ENCODE measurements at regions not wholly inside any gene's neighbourhood (a gene's known extent, or its start where the extent isn't known, plus 50 kb on each side); places are given as distances from the start of the nearest gene placed in this dataset.

DNA sequence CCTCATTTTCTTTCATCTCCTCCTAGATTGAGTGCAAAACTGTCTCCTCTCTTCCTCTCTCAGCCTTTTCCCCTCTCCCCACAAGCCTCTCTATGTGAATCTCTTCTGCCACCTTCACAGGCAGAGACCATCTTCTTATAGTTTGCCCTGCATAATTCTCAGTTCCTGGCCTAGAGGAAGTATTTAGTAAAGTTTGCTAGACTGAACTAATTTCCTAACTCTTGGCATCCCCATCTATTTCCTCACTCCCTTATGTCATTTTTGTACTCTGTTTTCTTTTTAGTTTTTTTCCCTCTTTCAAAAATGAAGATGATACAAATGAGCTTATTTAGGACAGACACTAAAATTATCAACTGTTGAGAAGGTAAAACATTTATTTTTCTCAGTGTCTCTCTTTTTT lies 66.0 kb downstream of the XCL2 start:
- Histone ChIP-seq H3K4me3 (no peak overlapping the region), H3K27me3 (no peaks in the 10 kb centered on the region), H3K4me1 (peaks cover 0 to 9% (median 4%) of the 10 kb centered on the region in 4 donors), H3K36me3 (no peaks in the 10 kb centered on the region), H3K9me3 (peaks cover 0 to 12% (median 4%) of the 10 kb centered on the region in 4 donors), H3K27ac (no peak overlapping the region)
- intact Hi-C loops (cut with DNase I; ENCODE audit: low total_unique reads) = no loop called here
- DNase-seq = no peak
- TF ChIP-seq, protein P1, sequence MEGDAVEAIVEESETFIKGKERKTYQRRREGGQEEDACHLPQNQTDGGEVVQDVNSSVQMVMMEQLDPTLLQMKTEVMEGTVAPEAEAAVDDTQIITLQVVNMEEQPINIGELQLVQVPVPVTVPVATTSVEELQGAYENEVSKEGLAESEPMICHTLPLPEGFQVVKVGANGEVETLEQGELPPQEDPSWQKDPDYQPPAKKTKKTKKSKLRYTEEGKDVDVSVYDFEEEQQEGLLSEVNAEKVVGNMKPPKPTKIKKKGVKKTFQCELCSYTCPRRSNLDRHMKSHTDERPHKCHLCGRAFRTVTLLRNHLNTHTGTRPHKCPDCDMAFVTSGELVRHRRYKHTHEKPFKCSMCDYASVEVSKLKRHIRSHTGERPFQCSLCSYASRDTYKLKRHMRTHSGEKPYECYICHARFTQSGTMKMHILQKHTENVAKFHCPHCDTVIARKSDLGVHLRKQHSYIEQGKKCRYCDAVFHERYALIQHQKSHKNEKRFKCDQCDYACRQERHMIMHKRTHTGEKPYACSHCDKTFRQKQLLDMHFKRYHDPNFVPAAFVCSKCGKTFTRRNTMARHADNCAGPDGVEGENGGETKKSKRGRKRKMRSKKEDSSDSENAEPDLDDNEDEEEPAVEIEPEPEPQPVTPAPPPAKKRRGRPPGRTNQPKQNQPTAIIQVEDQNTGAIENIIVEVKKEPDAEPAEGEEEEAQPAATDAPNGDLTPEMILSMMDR (IDR thresholded peaks at IDR 0.05) = no peak
- no peak for TF ChIP-seq POLR2A (IDR thresholded peaks at IDR 0.05)
- TF ChIP-seq POLR2AphosphoS5 (IDR thresholded peaks at IDR 0.05) = no peak
- no peak for TF ChIP-seq EP300 (IDR thresholded peaks at IDR 0.05)

DNA sequence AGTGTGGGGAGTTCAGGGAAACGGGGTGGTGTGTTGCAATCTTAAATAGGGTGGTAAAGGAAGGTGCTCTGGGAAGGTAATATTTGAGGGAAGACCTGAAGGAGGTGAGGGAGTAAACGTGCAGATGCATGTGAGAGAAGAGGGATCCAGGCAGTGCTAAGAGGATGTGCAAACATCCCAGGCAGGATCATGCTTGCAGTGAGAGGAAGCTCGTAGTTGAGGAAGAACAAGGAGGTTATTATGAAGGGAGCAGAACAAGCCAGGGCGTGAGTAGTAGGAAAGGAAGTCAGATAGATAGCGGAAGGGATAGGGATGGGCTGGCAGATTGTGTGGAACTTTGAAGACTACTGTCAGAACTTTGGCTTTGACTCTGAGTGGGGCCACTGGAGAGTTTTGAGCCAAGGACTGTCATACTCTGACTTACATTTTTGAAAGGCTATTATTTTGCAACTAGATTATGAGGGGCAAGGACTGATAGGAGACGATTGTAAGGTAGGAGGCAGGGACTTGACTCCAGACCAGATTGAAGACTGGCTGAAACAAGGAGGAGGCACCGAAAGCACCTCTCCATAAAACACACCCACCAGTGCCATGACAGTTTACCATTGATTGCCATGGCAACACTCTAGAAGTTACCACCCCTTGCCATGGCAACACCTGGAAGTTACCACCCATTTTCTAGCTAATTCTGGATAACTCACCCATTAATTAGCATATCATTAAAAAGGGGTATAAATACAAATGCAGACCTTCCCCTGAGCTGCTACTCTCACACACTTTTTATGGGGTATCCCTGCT lies 67.0 kb downstream of the XCL2 start:
- no peak for DNase-seq
- H3K27ac ChIP-seq = no peak overlapping the region
- H3K27me3 ChIP-seq = no peaks in the 10 kb centered on the region
- no peaks in the 10 kb centered on the region for H3K36me3 ChIP-seq
- TF ChIP-seq EP300 (IDR thresholded peaks at IDR 0.05) = no peak
- TF ChIP-seq, protein P1 (IDR thresholded peaks at IDR 0.05) = no peak
- no peak for TF ChIP-seq POLR2AphosphoS5 (IDR thresholded peaks at IDR 0.05)
- TF ChIP-seq POLR2A (IDR thresholded peaks at IDR 0.05) = no peak
- H3K4me3 ChIP-seq = no peak overlapping the region
- peaks cover 0 to 12% (median 4%) of the 10 kb centered on the region in 4 donors for H3K9me3 ChIP-seq
- H3K4me1 ChIP-seq = peaks cover 0 to 8% (median 0%) of the 10 kb centered on the region in 4 donors
- WGBS, 5 donors = 66 to 72% (median 70%) methylated on average over 7 of the region's 7 CpGs
- intact Hi-C loops (cut with DNase I; ENCODE audit: low total_unique reads) = no loop called here

DNA sequence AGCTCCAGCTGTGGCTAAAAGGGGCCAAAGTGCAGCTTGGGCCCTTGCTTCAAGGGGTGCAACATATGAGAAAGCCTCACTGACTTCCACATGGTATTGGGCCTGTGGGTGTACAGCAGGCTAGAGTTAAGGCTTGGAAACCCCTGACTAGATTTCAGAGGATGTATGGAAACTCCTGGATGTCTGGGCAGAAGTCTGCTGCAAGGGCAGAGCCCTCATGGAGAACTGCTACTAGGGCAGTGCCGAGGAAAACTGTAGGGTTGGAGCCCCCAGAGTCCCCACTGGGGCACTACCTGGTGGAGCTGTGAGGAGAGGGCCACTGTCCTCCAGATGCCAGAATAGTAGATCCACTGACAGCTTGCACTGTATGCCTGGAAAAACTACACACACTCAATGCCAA lies 69.5 kb downstream of the XCL2 start:
- Histone ChIP-seq H3K4me1 (peaks cover 0 to 25% (median 9%) of the 10 kb centered on the region in 4 donors), H3K4me3 (no peak overlapping the region), H3K36me3 (no peaks in the 10 kb centered on the region), H3K9me3 (peaks cover 0 to 12% (median 4%) of the 10 kb centered on the region in 4 donors), H3K27ac (no peak overlapping the region), H3K27me3 (no peaks in the 10 kb centered on the region)
- TF ChIP-seq POLR2AphosphoS5 (IDR thresholded peaks at IDR 0.05) (no peak), EP300 (IDR thresholded peaks at IDR 0.05) (no peak), POLR2A (IDR thresholded peaks at IDR 0.05) (no peak)
- TF ChIP-seq, protein P1 (IDR thresholded peaks at IDR 0.05) = no peak
- 89 to 100% (median 100%) methylated on average over 1 of the region's 1 CpG for WGBS, 5 donors
- DNase-seq = no peak
- intact Hi-C loops (cut with DNase I; ENCODE audit: low total_unique reads) = no loop called here

DNA sequence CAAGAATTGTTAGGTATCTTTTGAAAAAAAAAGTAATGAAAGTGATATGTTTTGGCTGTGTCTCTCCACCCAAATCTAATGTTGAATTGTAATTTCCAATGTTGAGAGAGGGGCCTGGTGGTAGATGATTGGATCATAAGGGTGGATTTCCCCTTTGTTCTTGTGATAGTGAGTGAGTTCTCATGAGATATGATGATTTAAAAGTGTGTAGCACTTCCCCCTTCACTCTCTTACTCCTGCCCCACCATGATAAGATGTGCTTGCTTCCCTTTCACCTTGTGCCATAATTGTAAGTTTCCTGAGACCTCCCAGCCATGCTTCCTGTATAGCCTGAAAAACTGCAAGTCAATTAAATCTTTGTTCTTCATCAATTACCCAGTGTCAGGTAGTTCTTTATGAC lies 70.7 kb downstream of the XCL2 start:
- Histone ChIP-seq H3K36me3 (no peaks in the 10 kb centered on the region), H3K9me3 (peaks cover 0 to 12% (median 4%) of the 10 kb centered on the region in 4 donors), H3K27ac (no peak overlapping the region), H3K4me3 (no peak overlapping the region), H3K27me3 (no peaks in the 10 kb centered on the region), H3K4me1 (peaks cover 0 to 33% (median 11%) of the 10 kb centered on the region in 4 donors)
- no peak for TF ChIP-seq POLR2A (IDR thresholded peaks at IDR 0.05)
- no peak for TF ChIP-seq POLR2AphosphoS5 (IDR thresholded peaks at IDR 0.05)
- TF ChIP-seq, protein P1 (IDR thresholded peaks at IDR 0.05) = no peak
- TF ChIP-seq EP300 (IDR thresholded peaks at IDR 0.05) = no peak
- intact Hi-C loops (cut with DNase I; ENCODE audit: low total_unique reads) = no loop called here
- no peak for DNase-seq
